SU-DHL-6 (cell line): ENCODE measurements at regions not wholly inside any gene's neighbourhood (a gene's known extent, or its start where the extent isn't known, plus 50 kb on each side); places are given as distances from the start of the nearest gene placed in this dataset.

ENCODE experiments used
- H2AFZ ChIP-seq: fragments of 200-600 bp; sonication (generic); 2 replicates; pipeline ENCODE4 v1.6.1; 2014; ENCODE audit warnings: low read depth, mild to moderate bottlenecking, moderate library complexity, mixed read lengths, antibody characterized with exemption, low read length; ENCODE audit not compliant: severe bottlenecking
- H3F3A ChIP-seq: fragments of 200-600 bp; shearing (Covaris generic); 2 replicates; pipeline ENCODE4 v1.6.0; 2016; ENCODE audit warnings: antibody characterized with exemption, mild to moderate bottlenecking; ENCODE audit not compliant: insufficient read depth
- H3K27ac ChIP-seq: fragments of 200-600 bp; sonication (generic); 2 replicates; pipeline ENCODE4 v1.5.1; 2016; ENCODE audit warnings: low read depth, mild to moderate bottlenecking, low read length, moderate library complexity, mixed read lengths
- H3K27me3 ChIP-seq: fragments of 200-600 bp; sonication (generic), shearing (Covaris generic); 2 replicates; pipeline ENCODE4 v1.6.0; 2014; ENCODE audit warnings: mild to moderate bottlenecking, low read length
- H3K36me3 ChIP-seq: fragments of 200-600 bp; sonication (generic); 2 replicates; pipeline ENCODE4 v1.6.1; 2014; ENCODE audit warnings: mild to moderate bottlenecking, low read length, mixed read lengths
- H3K4me2 ChIP-seq: fragments of 300-600, 200-600 bp; shearing (Covaris generic), sonication (generic); 2 replicates; pipeline ENCODE4 v1.6.0; 2014; ENCODE audit warnings: low read length, low read depth, mild to moderate bottlenecking; ENCODE audit not compliant: poor library complexity, severe bottlenecking
- H3K4me3 ChIP-seq: fragments of 200-600 bp; sonication (generic); 2 replicates; pipeline ENCODE4 v1.5.1; 2014; ENCODE audit warnings: antibody characterized with exemption, low read length, mild to moderate bottlenecking, mixed read lengths; ENCODE audit not compliant: insufficient read depth, poor library complexity, severe bottlenecking
- H3K79me2 ChIP-seq: fragments of 200-600 bp; sonication (generic); 2 replicates; pipeline ENCODE4 v1.6.1; 2014; ENCODE audit warnings: mild to moderate bottlenecking, low read length, moderate library complexity; ENCODE audit not compliant: insufficient read depth
- H3K9ac ChIP-seq: fragments of 200-600 bp; sonication (generic); 2 replicates; pipeline ENCODE4 v1.7.0; 2014; ENCODE audit warnings: mild to moderate bottlenecking, low read length
- H3K9me2 ChIP-seq: fragments of 200-600 bp; sonication (generic); replicated peaks from 2 replicates; pipeline ENCODE4 v1.6.1; 2014; ENCODE audit warnings: low read length; ENCODE audit not compliant: insufficient read depth
- H3K9me3 ChIP-seq: fragments of 200-600 bp; sonication (generic); 2 replicates; pipeline ENCODE4 v1.6.1; 2014; ENCODE audit warnings: low read length, mixed read lengths; ENCODE audit not compliant: insufficient read depth
- H4K20me1 ChIP-seq: fragments of 200-600 bp; sonication (generic); 2 replicates; pipeline ENCODE4 v1.6.1; 2014; ENCODE audit warnings: low read depth, mild to moderate bottlenecking, antibody characterized with exemption, low read length, moderate library complexity, mixed read lengths
- CTCF ChIP-seq: fragments of 200-600 bp; sonication (generic); IDR thresholded peaks from one replicate; pipeline ENCODE4 v1.5.1; 2017; ENCODE audit warnings: antibody characterized with exemption, mild to moderate bottlenecking, low read length, moderate library complexity; ENCODE audit not compliant: insufficient read depth, poor library complexity, severe bottlenecking
- EZH2phosphoT487 ChIP-seq: fragments of 200-600 bp; sonication (generic), shearing (Covaris generic); conservative IDR thresholded peaks from 2 replicates; pipeline ENCODE4 v1.6.1; 2018; ENCODE audit warnings: mild to moderate bottlenecking, antibody characterized with exemption, low read length, moderate library complexity, mixed read lengths

GRCh38 chr10:130983749-130984148, 327.8 kb downstream of the TCERG1L start:
- H3K9me3 ChIP-seq = no peaks in the 10 kb centered on the region
- no peaks in the 10 kb centered on the region for H3K79me2 ChIP-seq
- no peaks in the 10 kb centered on the region for H3K9me2 ChIP-seq
- no peak overlapping the region for H2AFZ ChIP-seq
- no peak overlapping the region for H3K4me3 ChIP-seq
- H3F3A ChIP-seq = no peaks in the 10 kb centered on the region
- H4K20me1 ChIP-seq = no peaks in the 10 kb centered on the region
- H3K4me2 ChIP-seq = no peak overlapping the region
- H3K36me3 ChIP-seq = no peaks in the 10 kb centered on the region
- TF ChIP-seq CTCF (no peak), EZH2phosphoT487 (no peak)
- no peak overlapping the region for H3K9ac ChIP-seq
- no peaks in the 10 kb centered on the region for H3K27me3 ChIP-seq
- no peak overlapping the region for H3K27ac ChIP-seq

- Histone ChIP-seq H3K4me3 (no peak overlapping the region), H3K9me2 (no peaks in the 10 kb centered on the region), H4K20me1 (no peaks in the 10 kb centered on the region), H3F3A (no peaks in the 10 kb centered on the region), H3K9ac (no peak overlapping the region), H3K27me3 (no peaks in the 10 kb centered on the region), H3K4me2 (no peak overlapping the region), H3K9me3 (no peaks in the 10 kb centered on the region), H2AFZ (no peak overlapping the region), H3K36me3 (no peaks in the 10 kb centered on the region), H3K27ac (no peak overlapping the region), H3K79me2 (no peaks in the 10 kb centered on the region)
- TF ChIP-seq EZH2phosphoT487 (no peak), CTCF (no peak)
Measured at GRCh38 chr10:130984686-130985085, 326.8 kb downstream of the TCERG1L start.

GRCh38 chr10:130985158-130985753, 326.3 kb downstream of the TCERG1L start:
- no peaks in the 10 kb centered on the region for H3K9me2 ChIP-seq
- TF ChIP-seq CTCF (no peak), EZH2phosphoT487 (no peak)

More at GRCh38 chr10:130985158-130985753, 326.3 kb downstream of the TCERG1L start:
- Histone ChIP-seq H3K36me3 (no peaks in the 10 kb centered on the region), H3K9me3 (no peaks in the 10 kb centered on the region), H3F3A (no peaks in the 10 kb centered on the region), H3K27me3 (no peaks in the 10 kb centered on the region), H3K27ac (no peak overlapping the region), H2AFZ (no peak overlapping the region), H3K4me2 (no peak overlapping the region), H3K9ac (no peak overlapping the region), H3K79me2 (no peaks in the 10 kb centered on the region), H4K20me1 (no peaks in the 10 kb centered on the region), H3K4me3 (no peak overlapping the region)
